ENCODE measurements at regions not wholly inside any gene's neighbourhood (a gene's known extent, or its start where the extent isn't known, plus 50 kb on each side); places are given as distances from the start of the nearest gene placed in this dataset.
"Not testable (repeated sequence)": the region's sequence is repeated elsewhere in the genome, so short reads cannot be mapped to it uniquely, and the experiment has no call there.

DNA sequence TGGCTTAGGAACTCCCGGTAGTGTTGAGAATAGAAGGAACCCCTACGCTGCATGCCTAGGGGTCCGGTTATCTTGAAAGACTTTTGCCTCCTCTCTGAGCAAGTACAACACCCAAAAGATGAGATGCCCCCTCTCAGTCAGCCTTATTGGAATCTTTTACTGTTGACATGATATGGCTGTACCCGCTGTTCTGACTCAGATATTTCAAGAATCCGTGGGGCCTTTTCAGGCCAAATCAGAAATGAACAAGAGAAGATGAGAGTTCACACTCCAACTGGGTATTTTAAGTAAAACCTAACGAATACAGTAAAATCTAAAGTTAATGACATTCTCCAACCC lies 164.2 kb downstream of the PPIAL4G start:
- no peak for TF ChIP-seq POLR2A (IDR thresholded peaks at IDR 0.05; ENCODE audit: low read depth, low read length)
- DNase-seq (ENCODE audit: insufficient read length, low spot score) = no peak
- no peak for FAIRE-seq

DNA sequence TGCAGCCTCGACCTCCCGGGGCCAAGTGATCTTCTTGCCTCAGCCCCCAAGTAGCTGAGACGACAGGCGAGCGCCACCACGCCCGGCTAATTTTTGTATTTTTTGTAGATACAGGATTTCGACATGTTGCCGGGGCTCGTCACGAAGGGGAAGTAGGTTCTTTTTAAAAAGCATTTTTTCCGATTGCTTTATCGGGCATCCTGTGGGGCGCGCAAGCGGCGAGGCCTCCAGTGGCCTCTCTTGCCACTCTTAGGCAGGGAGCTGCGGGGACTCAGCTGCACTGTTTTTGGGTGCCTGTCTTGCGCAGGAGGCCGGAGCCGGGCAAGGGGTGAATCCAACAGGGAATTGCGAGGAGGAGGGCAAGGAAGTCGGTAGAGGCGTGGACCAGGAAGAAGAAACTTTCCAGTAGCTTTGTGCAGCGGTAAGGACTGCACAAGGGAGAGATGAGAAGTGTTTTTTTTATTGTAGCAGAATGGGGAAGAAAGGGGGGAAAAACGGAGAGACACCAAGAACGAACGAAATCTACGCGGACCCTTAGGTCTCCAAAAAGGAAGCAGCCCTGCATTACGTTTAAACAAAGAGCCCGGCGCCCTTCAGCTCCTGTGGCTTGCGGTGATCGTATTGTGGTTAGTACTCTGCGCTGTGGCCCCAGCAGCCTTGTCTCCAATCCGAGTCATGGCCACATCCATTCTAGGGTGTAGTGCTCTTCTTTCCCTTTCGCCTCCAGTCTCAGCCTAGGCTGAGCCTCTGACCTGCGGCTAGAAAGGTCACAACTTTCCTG lies 164.8 kb downstream of the PPIAL4G start:
- FAIRE-seq (no peak), DNase-seq (ENCODE audit: insufficient read length, low spot score) (no peak)
- no peak for TF ChIP-seq POLR2A (IDR thresholded peaks at IDR 0.05; ENCODE audit: low read depth, low read length)

GRCh38 chr1:148317288-148317985 lies 165.4 kb upstream of the NBPF11 start:
- FAIRE-seq = no peak
- no peak for DNase-seq (ENCODE audit: insufficient read length, low spot score)
- TF ChIP-seq POLR2A (IDR thresholded peaks at IDR 0.05; ENCODE audit: low read depth, low read length) = no peak

DNA sequence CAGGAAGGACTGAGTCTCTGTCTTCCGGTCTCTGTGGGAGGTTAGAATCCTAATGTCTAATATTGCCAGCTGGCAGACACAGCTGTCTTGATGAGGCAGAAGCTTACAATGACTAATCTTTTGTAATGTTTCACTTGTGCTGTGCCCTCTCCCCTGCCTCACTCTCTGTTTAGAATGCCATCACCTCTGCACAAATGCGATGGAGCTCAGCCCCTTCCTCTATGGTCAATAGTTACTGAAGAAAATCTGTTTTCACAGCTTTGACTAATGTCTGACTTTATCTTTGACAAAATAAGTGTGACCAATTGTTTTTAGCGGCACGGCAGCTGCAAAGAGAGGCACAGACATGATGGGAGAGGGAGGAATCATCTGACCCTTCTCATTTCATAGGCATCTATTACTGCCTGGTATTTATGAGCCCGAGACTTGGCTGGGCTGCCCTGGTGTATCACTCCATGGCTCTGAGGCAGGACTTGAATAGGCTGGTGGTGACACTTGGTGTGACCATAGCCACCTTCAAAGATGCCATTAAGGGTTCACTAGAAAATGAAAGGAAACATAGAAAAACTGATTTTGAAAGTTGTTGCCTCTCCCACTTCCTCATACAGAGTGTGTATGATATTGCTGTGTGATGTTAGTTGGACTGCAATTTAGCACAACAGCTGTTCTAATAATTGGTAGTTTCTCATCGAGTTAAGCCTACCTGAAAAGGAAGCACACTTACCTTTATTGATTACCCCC lies 163.2 kb upstream of the NBPF11 start:
- no peak for FAIRE-seq
- DNase-seq (ENCODE audit: insufficient read length, low spot score) = peak; percentile 23
- no peak for TF ChIP-seq POLR2A (IDR thresholded peaks at IDR 0.05; ENCODE audit: low read depth, low read length)

DNA sequence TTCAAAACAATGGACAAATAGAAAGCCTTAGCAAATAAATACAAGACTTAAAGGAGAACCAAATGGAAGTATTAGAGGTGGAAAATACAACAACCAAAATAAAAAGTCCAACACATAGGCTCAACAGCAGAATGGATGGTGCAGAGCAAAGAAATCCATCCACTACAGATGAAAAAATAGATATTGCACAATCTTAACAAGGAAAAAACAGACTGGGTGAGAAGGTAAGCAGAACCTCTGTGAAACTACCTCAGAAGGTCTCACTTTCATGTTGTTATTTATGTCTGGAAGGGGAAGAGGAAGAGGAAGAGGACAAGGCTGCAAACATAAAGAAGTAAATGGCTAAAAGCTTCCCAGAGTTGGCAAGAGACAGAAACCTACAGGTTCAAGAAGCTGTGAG lies 158.7 kb upstream of the NBPF11 start:
- FAIRE-seq (no peak), DNase-seq (ENCODE audit: insufficient read length, low spot score) (no peak)
- TF ChIP-seq POLR2A (IDR thresholded peaks at IDR 0.05; ENCODE audit: low read depth, low read length) = no peak

DNA sequence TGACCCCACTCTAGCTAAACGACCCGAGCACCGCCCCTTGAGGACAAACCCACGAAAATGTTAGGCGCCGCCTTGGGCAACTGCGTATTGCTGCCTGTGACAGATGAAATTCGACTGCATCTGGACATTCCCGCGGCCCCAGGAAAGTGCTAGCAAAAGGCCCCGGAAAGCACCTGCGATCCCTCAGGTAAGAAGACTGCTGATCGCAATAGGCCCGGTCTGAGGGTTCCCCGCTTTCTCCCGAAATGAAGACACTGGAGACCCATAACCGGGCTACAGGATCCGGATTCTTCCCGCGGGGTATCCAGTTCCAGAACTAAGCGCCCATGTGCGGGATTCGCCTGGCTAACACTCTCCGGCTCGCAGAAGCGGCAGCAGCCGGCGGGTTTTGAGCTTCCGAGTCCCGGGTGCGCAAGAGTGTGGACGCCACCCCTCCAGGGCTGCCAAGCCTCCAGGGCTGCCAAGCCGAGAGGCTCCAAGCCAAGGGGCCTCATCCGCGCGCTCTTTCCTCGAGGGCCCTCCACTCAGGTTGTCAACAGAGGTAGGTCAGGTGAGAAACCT lies 157.9 kb upstream of the NBPF11 start:
- no peak for TF ChIP-seq POLR2A (IDR thresholded peaks at IDR 0.05; ENCODE audit: low read depth, low read length)
- FAIRE-seq (no peak), DNase-seq (ENCODE audit: insufficient read length, low spot score) (no peak)

DNA sequence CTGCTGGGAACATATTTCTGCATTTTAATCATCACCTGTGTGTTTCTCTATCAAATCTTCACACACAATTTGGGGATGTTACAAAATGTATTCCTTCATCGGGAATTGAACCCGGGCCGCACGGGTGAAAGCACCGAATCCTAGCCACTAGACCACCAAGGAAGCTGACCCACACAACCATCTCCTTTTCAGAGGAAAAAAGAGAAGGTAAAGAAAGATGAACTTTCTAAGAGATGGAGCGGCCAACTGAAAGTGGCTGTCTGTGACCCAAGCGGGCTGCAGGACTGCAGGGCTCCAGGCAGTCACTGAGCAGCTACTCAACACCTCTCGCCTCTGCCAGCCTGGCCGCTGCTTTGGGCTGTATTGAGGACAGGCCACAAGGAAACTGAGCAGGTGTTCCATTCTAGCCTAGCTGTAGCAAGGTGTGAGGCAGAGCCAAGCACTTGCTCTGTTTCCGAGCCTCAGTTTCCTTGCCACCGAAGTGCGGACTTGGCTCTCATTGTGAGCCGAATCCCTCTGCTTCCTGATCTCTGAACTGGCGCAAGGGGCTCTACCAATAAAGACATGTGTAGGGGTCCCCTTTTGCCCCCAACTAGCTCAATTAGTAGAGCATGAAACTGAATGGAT lies 156.9 kb upstream of the NBPF11 start:
- FAIRE-seq = no peak
- no peak for TF ChIP-seq POLR2A (IDR thresholded peaks at IDR 0.05; ENCODE audit: low read depth, low read length)
- no peak for DNase-seq (ENCODE audit: insufficient read length, low spot score)

GRCh38 chr1:148307583-148308185 lies 155.6 kb upstream of the NBPF11 start:
- DNase-seq (ENCODE audit: insufficient read length, low spot score) (no peak), FAIRE-seq (no peak)
- no peak for TF ChIP-seq POLR2A (IDR thresholded peaks at IDR 0.05; ENCODE audit: low read depth, low read length)

- DNase-seq (ENCODE audit: insufficient read length, low spot score); FAIRE-seq: not testable (repeated sequence)
Measured at GRCh38 chr1:148304935-148305334, 152.9 kb upstream of the NBPF11 start.

DNA sequence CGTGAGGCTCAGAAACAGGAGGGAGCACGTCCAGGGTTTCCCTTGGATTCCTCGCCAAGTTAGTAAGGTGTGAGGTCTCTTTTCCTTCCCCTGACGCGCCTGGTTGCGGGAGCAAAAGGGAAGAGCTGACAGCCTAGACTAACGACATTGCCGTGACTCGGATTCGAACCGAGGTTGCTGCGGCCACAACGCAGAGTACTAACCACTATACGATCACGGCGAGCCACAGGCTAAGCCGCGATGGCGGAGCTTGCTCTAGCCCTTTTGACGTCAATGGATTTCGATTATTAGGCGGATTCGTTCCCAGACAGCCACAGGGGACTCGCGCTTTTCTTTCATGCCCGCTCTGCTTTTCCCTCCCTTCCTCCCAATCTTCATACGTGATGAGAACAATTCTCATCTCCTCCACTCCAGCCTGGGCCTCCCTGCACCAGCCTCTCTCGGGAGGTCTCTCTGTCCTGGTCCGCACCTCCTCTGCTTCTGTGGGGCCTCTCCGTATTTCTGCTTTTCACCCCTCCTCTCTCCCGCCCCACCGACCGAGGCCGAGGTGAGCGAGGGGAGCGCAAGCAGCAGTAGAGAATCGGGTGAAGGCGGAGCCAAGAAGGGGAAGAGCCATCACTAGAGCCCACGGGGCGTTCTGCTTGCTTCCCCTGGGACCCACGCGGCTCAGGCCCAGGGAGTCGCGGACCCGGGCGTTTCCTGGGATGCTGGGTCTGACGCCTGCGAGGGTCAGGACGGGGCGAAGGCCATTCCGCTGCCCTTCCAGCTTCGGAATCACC lies 150.7 kb upstream of the NBPF11 start:
- not testable (repeated sequence) for FAIRE-seq; DNase-seq (ENCODE audit: insufficient read length, low spot score)

DNA sequence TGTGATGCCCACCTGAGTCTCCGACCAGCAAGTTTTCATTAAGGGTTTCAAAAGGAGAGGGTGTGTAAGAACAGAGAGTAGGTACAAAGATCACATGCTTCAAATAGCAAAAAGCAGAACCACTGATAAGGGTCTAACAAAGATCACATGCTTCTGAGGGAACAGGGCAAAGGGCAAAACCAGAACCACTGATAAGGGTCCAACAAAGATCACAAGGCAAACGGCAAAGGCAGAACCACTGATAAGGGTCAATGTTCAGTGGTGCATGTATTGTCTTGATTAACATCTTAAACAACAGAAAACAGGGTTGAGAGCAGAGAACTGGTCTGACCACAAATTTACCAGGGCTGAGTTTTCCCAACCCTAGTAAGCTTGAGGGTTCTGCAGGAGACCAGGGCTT lies 145.8 kb upstream of the NBPF11 start:
- FAIRE-seq; DNase-seq (ENCODE audit: insufficient read length, low spot score): not testable (repeated sequence)

DNA sequence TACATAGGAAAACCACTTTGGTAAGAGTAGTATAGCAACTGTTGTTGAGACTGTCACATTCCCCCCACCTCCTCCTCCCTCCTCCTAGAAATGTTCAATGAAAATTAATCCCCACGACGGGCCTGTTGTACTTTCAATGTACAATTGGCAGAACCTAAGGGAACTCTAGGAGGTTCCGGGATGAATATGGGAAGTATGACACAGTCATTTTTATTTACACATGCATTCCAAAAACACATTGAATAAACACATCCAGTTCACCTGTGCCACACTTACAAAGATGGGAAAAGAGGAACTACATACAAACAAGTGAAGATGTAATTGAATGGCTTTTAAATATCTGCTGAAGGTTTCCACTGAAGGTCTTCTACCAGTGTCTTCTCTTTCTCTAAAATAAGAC lies 144.4 kb upstream of the NBPF11 start:
- FAIRE-seq (no peak), DNase-seq (ENCODE audit: insufficient read length, low spot score) (no peak)
- TF ChIP-seq POLR2A (IDR thresholded peaks at IDR 0.05; ENCODE audit: low read depth, low read length) = no peak

Data from H54 (cell line).